GM12878 (cell line): ENCODE measurements at regions not wholly inside any gene's neighbourhood (a gene's known extent, or its start where the extent isn't known, plus 50 kb on each side); places are given as distances from the start of the nearest gene placed in this dataset.

Experiments
- ATAC-seq: fragments of 200-7000 bp; cut with Tn5 transposase; 3 replicates; pipeline ENCODE4 v1.9.1; 2020; ENCODE audit warnings: mild to moderate bottlenecking, moderate library complexity
- BruUV-seq: library from RNA; stranded (reverse); fragments of 400-500 nt; replicated peaks from 2 replicates; lab custom pipeline; 2021; lab: Mats Ljungman, UMichigan
- CTCF ChIA-PET: fragments of 300-600 bp; sonication (Branson Sonifier 250); formaldehyde crosslinking; extraction: SDS; loops from one replicate; lab custom pipeline; 2021; ENCODE audit warnings: inconsistent platforms; lab: Yijun Ruan, JAX
- POLR2A ChIA-PET: fragments of 350-600 bp; formaldehyde crosslinking; extraction: SDS; loops from one replicate; lab custom pipeline; 2021; ENCODE audit warnings: inconsistent platforms; lab: Charles Lee
- RAD21 ChIA-PET: fragments of 300-600 bp; sonication (Branson Sonifier 250); formaldehyde crosslinking; loops from one replicate; lab custom pipeline; 2023; ENCODE audit warnings: antibody characterized with exemption; ENCODE audit not compliant: unreplicated experiment; lab: Charles Lee
- SMC1A ChIA-PET: fragments of 300-600 bp; sonication (Branson Sonifier 250); formaldehyde crosslinking; loops from one replicate; lab custom pipeline; 2023; ENCODE audit not compliant: unreplicated experiment, uncharacterized antibody; lab: Charles Lee
- DNase-seq: peaks from one replicate; pipeline ENCODE4 v3.0.0-alpha.2; 2011; ENCODE audit warnings: low read depth, low spot score
- FAIRE-seq: peaks from 3 replicates; lab custom pipeline; 2011; peaks lifted over from hg19 to GRCh38; lab: Jason Lieb, UNC
- H2AFZ ChIP-seq: 2 replicates; pipeline ENCODE4 v1.6.0; 2011; ENCODE audit warnings: low read depth, low read length, control low read depth; ENCODE audit not compliant: control insufficient read depth
- H3K27ac ChIP-seq: 2 replicates; pipeline ENCODE4 v1.5.1; 2011; ENCODE audit warnings: control low read depth; ENCODE audit not compliant: control insufficient read depth, insufficient read depth
- H3K27me3 ChIP-seq, 2 experiments: replicated peaks in 1 of 2; 2 replicates each; pipeline versions ENCODE4 v1.6.0 to v1.6.1; 2011; ENCODE audit warnings: low read length in 1 of 2; ENCODE audit not compliant: control insufficient read depth in 2 of 2, insufficient read depth in 2 of 2
- H3K36me3 ChIP-seq, 2 experiments: 2 replicates each; pipeline ENCODE4 v1.5.1; 2011; ENCODE audit warnings: low read length in 1 of 2; ENCODE audit not compliant: control insufficient read depth in 2 of 2, insufficient read depth in 2 of 2
- H3K4me1 ChIP-seq: 2 replicates; pipeline ENCODE4 v1.6.1; 2011; ENCODE audit warnings: mild to moderate bottlenecking, low read length, moderate library complexity, mixed read lengths; ENCODE audit not compliant: control insufficient read depth, insufficient read depth
- H3K4me2 ChIP-seq: 2 replicates; pipeline ENCODE4 v1.6.0; 2011; ENCODE audit warnings: control low read depth; ENCODE audit not compliant: control insufficient read depth, insufficient read depth
- H3K4me3 ChIP-seq: fragments of 200-600 bp; sonication (generic); 2 replicates; pipeline ENCODE4 v1.5.1; 2016
- H3K79me2 ChIP-seq: 2 replicates; pipeline ENCODE4 v1.6.0; 2011; ENCODE audit warnings: low read length; ENCODE audit not compliant: control insufficient read depth, insufficient read depth
- H3K9ac ChIP-seq: 2 replicates; pipeline ENCODE4 v1.8.0; 2011; ENCODE audit warnings: low read length, control low read depth, mixed read lengths; ENCODE audit not compliant: control insufficient read depth, insufficient read depth
- H3K9me3 ChIP-seq: replicated peaks from 3 replicates; pipeline ENCODE4 v1.5.1; 2011; ENCODE audit warnings: mild to moderate bottlenecking, low read length; ENCODE audit not compliant: control insufficient read depth, insufficient read depth
- H4K20me1 ChIP-seq: 2 replicates; pipeline ENCODE4 v1.6.0; 2011; ENCODE audit not compliant: control insufficient read depth, insufficient read depth
- BACH1 ChIP-seq: fragments of 450-650 bp; IDR thresholded peaks from 2 replicates; pipeline ENCODE4 v1.6.1; 2017; ENCODE audit warnings: mild to moderate bottlenecking, borderline replicate concordance
- BCL11A ChIP-seq: IDR thresholded peaks from 2 replicates; pipeline ENCODE4 v1.6.1; 2011; ENCODE audit warnings: low read depth, low read length
- ELK1 ChIP-seq: IDR thresholded peaks from 2 replicates; pipeline ENCODE4 v1.6.1; 2012; ENCODE audit warnings: low read depth, low read length, improper control_type of control experiment
- IKZF1 ChIP-seq: fragments of 450-650 bp; conservative IDR thresholded peaks from 2 replicates; pipeline ENCODE4 v1.6.1; 2017; ENCODE audit warnings: antibody characterized with exemption, mild to moderate bottlenecking
- MXI1 ChIP-seq: fragments of 150-350 bp; IDR thresholded peaks from 2 replicates; pipeline ENCODE4 v1.6.1; 2011; ENCODE audit warnings: low read depth, mild to moderate bottlenecking, inconsistent platforms, low read length, improper control_type of control experiment
- MYC ChIP-seq: IDR thresholded peaks from 2 replicates; pipeline ENCODE4 v1.6.1; 2011; ENCODE audit warnings: mild to moderate bottlenecking, low read length, moderate library complexity, inconsistent platforms; ENCODE audit not compliant: insufficient read depth, insufficient replicate concordance, insufficient read length, severe bottlenecking
- NFYB ChIP-seq: IDR thresholded peaks from 2 replicates; pipeline ENCODE4 v1.6.1; 2011; ENCODE audit warnings: low read depth, mild to moderate bottlenecking, low read length, improper control_type of control experiment, moderate library complexity; ENCODE audit not compliant: insufficient read depth
- NKRF ChIP-seq: fragments of 450-650 bp; conservative IDR thresholded peaks from 2 replicates; pipeline ENCODE4 v1.6.1; 2017; ENCODE audit warnings: mild to moderate bottlenecking, moderate library complexity
- PAX8 ChIP-seq: fragments of 450-650 bp; IDR thresholded peaks from 2 replicates; pipeline ENCODE4 v1.6.1; 2017; ENCODE audit warnings: mild to moderate bottlenecking, moderate library complexity
- POU2F2 ChIP-seq: IDR thresholded peaks from 3 replicates; pipeline ENCODE4 v1.6.1; 2011; ENCODE audit warnings: low read depth, mild to moderate bottlenecking, low read length, borderline replicate concordance
- RAD21 ChIP-seq: IDR thresholded peaks from 2 replicates; pipeline ENCODE4 v1.6.1; 2011; ENCODE audit warnings: mild to moderate bottlenecking, low read depth, low read length, moderate library complexity; ENCODE audit not compliant: insufficient read depth
- RAD51 ChIP-seq: fragments of 450-650 bp; IDR thresholded peaks from 2 replicates; pipeline ENCODE4 v1.6.1; 2016; ENCODE audit warnings: moderate library complexity, mild to moderate bottlenecking, inconsistent platforms
- STAT3 ChIP-seq: IDR thresholded peaks from 2 replicates; pipeline ENCODE4 v1.6.1; 2011; ENCODE audit warnings: low read depth, low read length, improper control_type of control experiment
- SUZ12 ChIP-seq: fragments of 200-600 bp; sonication (generic); IDR thresholded peaks from one replicate; pipeline ENCODE4 v1.6.1; 2018; ENCODE audit warnings: antibody characterized with exemption, mild to moderate bottlenecking; ENCODE audit not compliant: unreplicated experiment
- TCF7 ChIP-seq: IDR thresholded peaks from 2 replicates; pipeline ENCODE4 v1.6.1; 2014; ENCODE audit warnings: antibody characterized with exemption, borderline replicate concordance
- USF1 ChIP-seq: IDR thresholded peaks from 2 replicates; pipeline ENCODE4 v1.6.1; 2011; ENCODE audit warnings: borderline replicate concordance, low read depth, mild to moderate bottlenecking, moderate library complexity, mixed read lengths, low read length; ENCODE audit not compliant: insufficient read depth; ENCODE audit errors: extremely low read length
- YBX1 ChIP-seq: fragments of 450-650 bp; IDR thresholded peaks from 2 replicates; pipeline ENCODE4 v1.6.1; 2016; ENCODE audit warnings: antibody characterized with exemption
- ZBTB11 ChIP-seq: fragments of 450-650 bp; formaldehyde crosslinking; IDR thresholded peaks from 2 replicates; pipeline ENCODE4 v1.5.0; 2022; ENCODE audit warnings: mild to moderate bottlenecking, missing genetic modification characterization
- ZNF217 ChIP-seq: fragments of 450-650 bp; IDR thresholded peaks from 2 replicates; pipeline ENCODE4 v1.6.1; 2017; ENCODE audit warnings: antibody characterized with exemption, mild to moderate bottlenecking
- WGBS: methylation state at CpG from one replicate; pipeline ENCODE4 v1.1.6; 2016; ENCODE audit warnings: low lambda C conversion rate; ENCODE audit not compliant: insufficient replicate concordance, insufficient coverage; ENCODE audit errors: missing lambda C conversion rate; 5-methylcytosine and 5-hydroxymethylcytosine counted together
- in situ Hi-C: fragments of 300-500 bp; cut with MboI; formaldehyde crosslinking; loops from 9 replicates; pipeline ENCODE4 v1.14.3; 2018; ENCODE audit warnings: mixed read lengths
- intact Hi-C: fragments of 100-400 bp; cut with micrococcal nuclease; formaldehyde crosslinking; loops from one replicate; pipeline ENCODE4 v1.14.2; 2022; ENCODE audit not compliant: unreplicated experiment

GRCh38 chr11:106399624-106400023 lies 322.2 kb downstream of the AASDHPPT start:
- Histone ChIP-seq H3K79me2 (no peaks in the 10 kb centered on the region), H4K20me1 (no peaks in the 10 kb centered on the region), H3K4me3 (no peak overlapping the region), H3K27me3 (no peaks in the 10 kb centered on the region), H3K27ac (no peak overlapping the region), H3K36me3 (no peaks in the 10 kb centered on the region), H2AFZ (no peak overlapping the region), H3K9me3 (no peaks in the 10 kb centered on the region), H3K4me1 (no peaks in the 10 kb centered on the region), H3K4me2 (no peak overlapping the region), H3K9ac (no peak overlapping the region)
- WGBS: 75% methylated on average over 4 of the region's 4 CpGs
- ChIA-PET POLR2A (no interaction called here), CTCF (interaction anchor here (0.8 kb wide), 1 partner anchor 40 kb away, joined by 3 read pairs; no protein-coding TSS in a partner anchor), SMC1A (no interaction called here), RAD21 (no interaction called here)
- BruUV-seq: no TSS peak
- FAIRE-seq (no peak), DNase-seq (no peak), ATAC-seq (no peak)
- intact Hi-C loops: no loop called here
- in situ Hi-C loops: no loop called here
- TF ChIP-seq POU2F2 (no peak), ELK1 (no peak), YBX1 (no peak), RAD51 (no peak), SUZ12 (no peak), STAT3 (no peak), TCF7 (no peak), ZBTB11 (CRISPR knock-in tag) (no peak), PAX8 (no peak), BCL11A (no peak), NFYB (no peak), MYC (no peak), ZNF217 (no peak), BACH1 (no peak), NKRF (no peak), IKZF1 (no peak), USF1 (no peak), RAD21 (no peak), MXI1 (no peak)
